K562 (cell line): ENCODE measurements at regions not wholly inside any gene's neighbourhood (a gene's known extent, or its start where the extent isn't known, plus 50 kb on each side); places are given as distances from the start of the nearest gene placed in this dataset.

Source experiments
- ATAC-seq: fragments of 200-7000 bp; cut with Tn5 transposase; 3 replicates; pipeline ENCODE4 v1.9.1; 2020; ENCODE audit warnings: moderate library complexity
- BruUV-seq: library from RNA; stranded (reverse); fragments of 400-500 nt; replicated peaks from 2 replicates; lab custom pipeline; 2021; lab: Mats Ljungman, UMichigan
- CTCF ChIA-PET: fragments of 300-600 bp; formaldehyde crosslinking; extraction: SDS; loops from one replicate; lab custom pipeline; 2021; ENCODE audit warnings: low intra/inter-chr PET ratio; lab: Yijun Ruan, JAX
- POLR2A ChIA-PET: fragments of 300-600, 350-650 bp; sonication (Branson Sonifier 250); formaldehyde crosslinking; extraction: SDS; loops from one replicate; lab custom pipeline; 2021; ENCODE audit warnings: antibody characterized with exemption, inconsistent platforms; lab: Yijun Ruan, JAX
- DNase-seq, 4 experiments: peaks; one replicate each; pipeline versions ENCODE4 v3.0.0 to v3.0.0-alpha.2; 2011 to 2018; ENCODE audit warnings: low spot score in 3 of 4, mixed read lengths in 3 of 4; ENCODE audit errors: extremely low read depth in 1 of 4
- FAIRE-seq: peaks from 2 replicates; lab custom pipeline; 2011; peaks lifted over from hg19 to GRCh38; lab: Jason Lieb, UNC
- H2AFZ ChIP-seq: 2 replicates; pipeline ENCODE4 v1.6.0; 2011; ENCODE audit warnings: low read depth, low read length, control low read depth, inconsistent platforms
- H3K27ac ChIP-seq: fragments of 200-600 bp; 3 replicates; pipeline ENCODE4 v1.8.0; 2011; ENCODE audit warnings: low read depth, mild to moderate bottlenecking, control low read depth, inconsistent platforms, low read length, moderate library complexity, mixed read lengths; ENCODE audit errors: extremely low read depth
- H3K27me3 ChIP-seq, 2 experiments: fragments of 300-600 bp in 1 of 2; 2 replicates in 1 of 2; 3 replicates in 1 of 2; pipeline versions ENCODE4 v1.6.0 to v1.8.0; 2011; ENCODE audit warnings: inconsistent platforms in 2 of 2, low read length in 2 of 2, mild to moderate bottlenecking in 1 of 2, mixed read lengths in 1 of 2, moderate library complexity in 1 of 2; ENCODE audit not compliant: control insufficient read depth in 2 of 2, insufficient read depth in 2 of 2
- H3K36me3 ChIP-seq: fragments of 300-600 bp; 3 replicates; pipeline ENCODE4 v1.8.0; 2011; ENCODE audit warnings: mild to moderate bottlenecking, low read length, inconsistent platforms; ENCODE audit not compliant: control insufficient read depth, insufficient read depth
- H3K4me1 ChIP-seq, 2 experiments: fragments of 200-600 bp in 1 of 2; replicated peaks in 1 of 2; 2 replicates in 1 of 2; 3 replicates in 1 of 2; pipeline versions ENCODE4 v1.5.1 to v1.8.0; 2011; ENCODE audit warnings: inconsistent platforms in 2 of 2, low read length in 2 of 2, mild to moderate bottlenecking in 1 of 2, mixed read lengths in 1 of 2, moderate library complexity in 1 of 2; ENCODE audit not compliant: control insufficient read depth in 2 of 2, insufficient read depth in 2 of 2
- H3K4me2 ChIP-seq: 2 replicates; pipeline ENCODE4 v1.6.1; 2011; ENCODE audit warnings: low read length, control low read depth, inconsistent platforms, mixed read lengths; ENCODE audit not compliant: insufficient read depth
- H3K4me3 ChIP-seq: fragments of 200-600 bp; sonication (generic), shearing (Covaris generic); 2 replicates; pipeline ENCODE4 v1.5.1; 2016; ENCODE audit warnings: control low read depth, inconsistent platforms
- H3K79me2 ChIP-seq: fragments of 200-600 bp; 3 replicates; pipeline ENCODE4 v1.8.0; 2011; ENCODE audit warnings: low read length, inconsistent platforms; ENCODE audit not compliant: control insufficient read depth, insufficient read depth
- H3K9ac ChIP-seq, 2 experiments: 2 replicates each; pipeline versions ENCODE4 v1.6.0 to v1.6.1; 2011; ENCODE audit warnings: low read depth in 2 of 2, low read length in 2 of 2, control low read depth in 1 of 2, inconsistent platforms in 1 of 2, mild to moderate bottlenecking in 1 of 2, mixed read lengths in 1 of 2; ENCODE audit not compliant: insufficient read depth in 1 of 2
- H3K9me1 ChIP-seq: one replicate; pipeline ENCODE4 v1.6.0; 2011; ENCODE audit warnings: inconsistent platforms, mild to moderate bottlenecking, low read length, moderate library complexity; ENCODE audit not compliant: control insufficient read depth, insufficient read depth
- H3K9me3 ChIP-seq: replicated peaks from 2 replicates; pipeline ENCODE4 v1.5.1; 2011; ENCODE audit warnings: low read depth, low read length, inconsistent platforms; ENCODE audit not compliant: control insufficient read depth, insufficient read depth
- H4K20me1 ChIP-seq: replicated peaks from 2 replicates; pipeline ENCODE4 v1.6.1; 2011; ENCODE audit warnings: low read length, inconsistent platforms, mixed read lengths; ENCODE audit not compliant: control insufficient read depth, insufficient read depth
- BRCA1 ChIP-seq, 2 experiments: fragments of 450-650 bp in 1 of 2; sonication (generic) in 1 of 2; formaldehyde crosslinking in 1 of 2; IDR thresholded peaks; 2 replicates each; pipeline versions ENCODE4 v1.5.0 to v1.6.1; 2017 to 2020; ENCODE audit warnings: mild to moderate bottlenecking in 1 of 2, missing genetic modification reagents in 1 of 2
- GATAD2A ChIP-seq: fragments of 450-650 bp; IDR thresholded peaks from 2 replicates; pipeline ENCODE4 v1.6.1; 2017
- MAFF ChIP-seq: IDR thresholded peaks from 2 replicates; pipeline ENCODE4 v1.6.1; 2012; ENCODE audit warnings: low read length, improper control_type of control experiment
- MEIS2 ChIP-seq: fragments of 450-650 bp; IDR thresholded peaks from 2 replicates; pipeline ENCODE4 v1.6.1; 2014; ENCODE audit warnings: mild to moderate bottlenecking; ENCODE audit not compliant: partially characterized antibody
- ZNF589 ChIP-seq: fragments of 200-800 bp; sonication (Bioruptor generic); IDR thresholded peaks from 2 replicates; pipeline ENCODE4 v1.6.1; 2016; ENCODE audit warnings: low read depth, missing genetic modification characterization, missing compliant biosample characterization
- WGBS: fragments of 100-300 bp; shearing (Covaris generic); methylation state at CpG from one replicate; pipeline ENCODE4 v1.1.6; 2016; ENCODE audit warnings: low coverage, mixed read lengths; ENCODE audit not compliant: insufficient coverage; ENCODE audit errors: missing lambda C conversion rate; 5-methylcytosine and 5-hydroxymethylcytosine counted together
- in situ Hi-C: fragments of 300-500 bp; cut with MboI; formaldehyde crosslinking; loops from 4 replicates; pipeline ENCODE4 v1.15.0; 2018; ENCODE audit warnings: inconsistent platforms, mixed read lengths
- intact Hi-C: fragments of 100-400 bp; cut with micrococcal nuclease; formaldehyde crosslinking; loops from 2 replicates; pipeline ENCODE4 v1.14.2; 2022
- TF ChIP-seq, protein P1 (sequence below): fragments of 450-650 bp; IDR thresholded peaks from 2 replicates; pipeline ENCODE4 v1.6.1; 2018; ENCODE audit not compliant: partially characterized antibody
- TF ChIP-seq, protein P2 (sequence below): fragments of 250-450 bp; sonication (Bioruptor Pico); IDR thresholded peaks from 2 replicates; pipeline ENCODE4 v1.8.0; 2022; ENCODE audit warnings: inconsistent platforms, mild to moderate bottlenecking, moderate library complexity, borderline replicate concordance
- TF ChIP-seq, protein P3 (sequence below): IDR thresholded peaks from 2 replicates; pipeline ENCODE4 v1.6.1; 2011; ENCODE audit not compliant: insufficient read length; ENCODE audit errors: extremely low read depth

DNA sequence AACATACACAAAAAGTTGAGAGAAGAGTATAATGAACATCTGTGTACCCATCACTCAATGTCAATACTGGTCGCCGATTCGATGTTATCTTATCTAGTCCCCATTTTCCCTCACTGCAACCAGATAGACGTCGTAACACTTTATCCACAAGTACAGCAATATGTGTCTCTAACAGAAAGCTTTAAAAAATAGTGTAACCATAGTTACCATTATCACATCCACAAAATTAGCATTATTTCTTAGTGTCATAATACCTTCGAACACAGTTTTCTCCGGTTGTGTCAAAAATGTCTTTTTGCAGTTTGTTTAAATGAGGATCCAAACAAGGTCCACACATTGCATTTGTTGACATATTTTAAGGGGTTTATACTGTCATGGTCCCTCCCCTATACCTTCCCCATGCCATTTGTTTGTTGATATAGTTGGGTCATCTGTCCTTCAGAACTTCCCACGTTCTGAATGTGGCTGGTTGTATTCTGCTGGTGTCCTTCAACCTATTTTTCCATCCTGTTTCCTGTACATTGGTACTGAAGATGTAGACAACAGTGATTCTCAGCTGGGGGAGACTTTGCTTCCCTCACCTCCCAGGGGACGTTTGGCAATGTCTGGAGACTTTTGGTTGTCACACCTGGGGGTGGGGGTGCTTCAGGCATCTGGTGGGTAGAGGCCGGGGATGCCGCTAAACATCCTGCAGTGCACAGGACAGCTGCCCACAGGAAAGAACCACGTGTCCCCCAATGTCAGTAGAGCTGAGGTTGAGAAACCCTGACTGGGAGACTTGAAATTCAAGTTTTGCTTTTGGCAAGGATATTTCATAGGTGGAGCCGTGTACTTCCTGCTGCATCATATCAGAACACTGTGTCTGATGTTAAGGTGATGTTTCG, 72.7 kb upstream of the SPRED2 start (continued):
- TF ChIP-seq, protein P1, sequence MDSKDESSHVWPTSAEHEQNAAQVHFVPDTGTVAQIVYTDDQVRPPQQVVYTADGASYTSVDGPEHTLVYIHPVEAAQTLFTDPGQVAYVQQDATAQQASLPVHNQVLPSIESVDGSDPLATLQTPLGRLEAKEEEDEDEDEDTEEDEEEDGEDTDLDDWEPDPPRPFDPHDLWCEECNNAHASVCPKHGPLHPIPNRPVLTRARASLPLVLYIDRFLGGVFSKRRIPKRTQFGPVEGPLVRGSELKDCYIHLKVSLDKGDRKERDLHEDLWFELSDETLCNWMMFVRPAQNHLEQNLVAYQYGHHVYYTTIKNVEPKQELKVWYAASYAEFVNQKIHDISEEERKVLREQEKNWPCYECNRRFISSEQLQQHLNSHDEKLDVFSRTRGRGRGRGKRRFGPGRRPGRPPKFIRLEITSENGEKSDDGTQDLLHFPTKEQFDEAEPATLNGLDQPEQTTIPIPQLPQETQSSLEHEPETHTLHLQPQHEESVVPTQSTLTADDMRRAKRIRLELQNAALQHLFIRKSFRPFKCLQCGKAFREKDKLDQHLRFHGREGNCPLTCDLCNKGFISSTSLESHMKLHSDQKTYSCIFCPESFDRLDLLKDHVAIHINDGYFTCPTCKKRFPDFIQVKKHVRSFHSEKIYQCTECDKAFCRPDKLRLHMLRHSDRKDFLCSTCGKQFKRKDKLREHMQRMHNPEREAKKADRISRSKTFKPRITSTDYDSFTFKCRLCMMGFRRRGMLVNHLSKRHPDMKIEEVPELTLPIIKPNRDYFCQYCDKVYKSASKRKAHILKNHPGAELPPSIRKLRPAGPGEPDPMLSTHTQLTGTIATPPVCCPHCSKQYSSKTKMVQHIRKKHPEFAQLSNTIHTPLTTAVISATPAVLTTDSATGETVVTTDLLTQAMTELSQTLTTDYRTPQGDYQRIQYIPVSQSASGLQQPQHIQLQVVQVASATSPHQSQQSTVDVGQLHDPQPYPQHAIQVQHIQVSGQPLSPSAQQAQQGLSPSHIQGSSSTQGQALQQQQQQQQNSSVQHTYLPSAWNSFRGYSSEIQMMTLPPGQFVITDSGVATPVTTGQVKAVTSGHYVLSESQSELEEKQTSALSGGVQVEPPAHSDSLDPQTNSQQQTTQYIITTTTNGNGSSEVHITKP = no peak
- TF ChIP-seq, protein P2, sequence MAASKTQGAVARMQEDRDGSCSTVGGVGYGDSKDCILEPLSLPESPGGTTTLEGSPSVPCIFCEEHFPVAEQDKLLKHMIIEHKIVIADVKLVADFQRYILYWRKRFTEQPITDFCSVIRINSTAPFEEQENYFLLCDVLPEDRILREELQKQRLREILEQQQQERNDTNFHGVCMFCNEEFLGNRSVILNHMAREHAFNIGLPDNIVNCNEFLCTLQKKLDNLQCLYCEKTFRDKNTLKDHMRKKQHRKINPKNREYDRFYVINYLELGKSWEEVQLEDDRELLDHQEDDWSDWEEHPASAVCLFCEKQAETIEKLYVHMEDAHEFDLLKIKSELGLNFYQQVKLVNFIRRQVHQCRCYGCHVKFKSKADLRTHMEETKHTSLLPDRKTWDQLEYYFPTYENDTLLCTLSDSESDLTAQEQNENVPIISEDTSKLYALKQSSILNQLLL (CRISPR knock-in tag) = no peak
- TF ChIP-seq MEIS2 = peak; percentile 43

DNA sequence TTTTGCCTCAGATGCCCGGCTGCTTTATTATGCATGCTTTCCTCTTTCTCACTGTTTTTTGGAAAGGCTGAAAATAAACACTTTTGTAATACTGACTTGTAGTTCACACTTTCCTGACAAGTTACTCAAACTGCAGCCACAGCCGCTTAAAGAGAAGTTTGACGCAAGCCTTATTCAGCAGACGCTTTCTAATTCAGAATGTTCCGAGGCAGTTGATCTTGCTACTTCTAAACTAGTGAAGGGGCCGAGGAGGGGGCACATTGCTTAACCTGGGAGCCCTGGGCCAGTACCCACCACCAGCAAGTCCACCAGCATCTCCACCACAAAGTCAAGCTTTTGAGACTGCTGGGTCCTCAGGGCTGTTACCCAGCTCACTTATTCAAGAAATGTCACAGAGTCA, 71.8 kb upstream of the SPRED2 start:
- FAIRE-seq (no peak), ATAC-seq (no peak), DNase-seq (no peak)
- Histone ChIP-seq H3K9me1 (no peaks in the 10 kb centered on the region), H4K20me1 (no peaks in the 10 kb centered on the region), H3K4me1 (peaks cover 0 to 8% of the 10 kb centered on the region in 2 experiments; a peak in 2 of 5 replicates), H3K9me3 (no peaks in the 10 kb centered on the region), H3K4me3 (no peak overlapping the region), H3K36me3 (no peaks in the 10 kb centered on the region), H3K4me2 (no peak overlapping the region), H2AFZ (no peak overlapping the region), H3K27me3 (no peaks in the 10 kb centered on the region), H3K79me2 (no peaks in the 10 kb centered on the region), H3K9ac (no peak overlapping the region), H3K27ac (no peak overlapping the region)
- in situ Hi-C loops = no loop called here
- TF ChIP-seq MAFF (no peak), ZNF589 (CRISPR knock-in tag) (no peak), BRCA1 (IDR thresholded peaks at IDR 0.05) (no peak), BRCA1 (CRISPR knock-in tag; IDR thresholded peaks at IDR 0.05) (no peak), GATAD2A (no peak)
- TF ChIP-seq, protein P3, sequence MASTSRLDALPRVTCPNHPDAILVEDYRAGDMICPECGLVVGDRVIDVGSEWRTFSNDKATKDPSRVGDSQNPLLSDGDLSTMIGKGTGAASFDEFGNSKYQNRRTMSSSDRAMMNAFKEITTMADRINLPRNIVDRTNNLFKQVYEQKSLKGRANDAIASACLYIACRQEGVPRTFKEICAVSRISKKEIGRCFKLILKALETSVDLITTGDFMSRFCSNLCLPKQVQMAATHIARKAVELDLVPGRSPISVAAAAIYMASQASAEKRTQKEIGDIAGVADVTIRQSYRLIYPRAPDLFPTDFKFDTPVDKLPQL = no peak
- CTCF ChIA-PET = no interaction called here
- intact Hi-C loops = no loop called here
- POLR2A ChIA-PET = interaction anchor here (1.1 to 1.7 kb wide), 2 partner anchors 9 to 12 kb away, joined by 3 to 4 read pairs; no protein-coding TSS in a partner anchor
- 69% methylated on average over 6 of the region's 6 CpGs for WGBS
- no TSS peak for BruUV-seq
